IPS-NIHi7 (cell line): ENCODE measurements at regions not wholly inside any gene's neighbourhood (a gene's known extent, or its start where the extent isn't known, plus 50 kb on each side); places are given as distances from the start of the nearest gene placed in this dataset.
A peak's percentile ranks its signal among the peaks of the same experiment; 100 is the strongest.
"Not testable (repeated sequence)": the region's sequence is repeated elsewhere in the genome, so short reads cannot be mapped to it uniquely, and the experiment has no call there.

Experiments
- DNase-seq: peaks from one replicate; pipeline ENCODE4 v3.0.0; 2012; ENCODE audit warnings: mixed read lengths; ENCODE audit errors: extremely low spot score

- no peak for DNase-seq
Measured at GRCh38 chr14:82565825-82566224, 1032.2 kb upstream of the SEL1L start.

- DNase-seq: no peak
Measured at GRCh38 chr14:82587226-82587625, 1053.6 kb upstream of the SEL1L start.

GRCh38 chr14:82595466-82595865 is 1061.8 kb upstream of the SEL1L start:
- no peak for DNase-seq

- DNase-seq: no peak
Measured at GRCh38 chr14:82602794-82603193, 1069.1 kb upstream of the SEL1L start.

- DNase-seq: no peak
Measured at GRCh38 chr14:82604819-82605218, 1071.2 kb upstream of the SEL1L start.

GRCh38 chr14:82621881-82622450 is 1088.3 kb upstream of the SEL1L start:
- peak; percentile 37 for DNase-seq

- no peak for DNase-seq
Measured at GRCh38 chr14:82626156-82627066, 1092.8 kb upstream of the SEL1L start.

GRCh38 chr14:82635915-82636314 is 1102.3 kb upstream of the SEL1L start:
- DNase-seq: no peak

GRCh38 chr14:82636426-82636825 is 1102.8 kb upstream of the SEL1L start:
- no peak for DNase-seq

GRCh38 chr14:82641050-82641540 is 1107.4 kb upstream of the SEL1L start:
- no peak for DNase-seq

- peak; percentile 73 for DNase-seq
Measured at GRCh38 chr14:82642425-82642824, 1108.8 kb upstream of the SEL1L start.

GRCh38 chr14:82647088-82647810 is 1113.6 kb upstream of the SEL1L start:
- DNase-seq: no peak

- no peak for DNase-seq
Measured at GRCh38 chr14:82655770-82656169, 1122.1 kb upstream of the SEL1L start.

GRCh38 chr14:82657186-82657675 is 1123.6 kb upstream of the SEL1L start:
- no peak for DNase-seq

GRCh38 chr14:82661258-82661657 is 1127.6 kb upstream of the SEL1L start:
- DNase-seq: no peak

GRCh38 chr14:82667006-82667405 is 1133.4 kb upstream of the SEL1L start:
- DNase-seq: no peak

- DNase-seq: no peak
Measured at GRCh38 chr14:82667501-82667900, 1133.8 kb upstream of the SEL1L start.

- no peak for DNase-seq
Measured at GRCh38 chr14:82676403-82676802, 1142.8 kb upstream of the SEL1L start.

GRCh38 chr14:82689948-82690347 is 1156.3 kb upstream of the SEL1L start:
- DNase-seq: no peak

- not testable (repeated sequence) for DNase-seq
Measured at GRCh38 chr14:82691191-82691590, 1157.5 kb upstream of the SEL1L start.

GRCh38 chr14:82694820-82695219 is 1161.2 kb upstream of the SEL1L start:
- DNase-seq: no peak

- no peak for DNase-seq
Measured at GRCh38 chr14:82704218-82704617, 1170.6 kb upstream of the SEL1L start.
